HG02840 (cell line): ENCODE measurements at regions not wholly inside any gene's neighbourhood (a gene's known extent, or its start where the extent isn't known, plus 50 kb on each side); places are given as distances from the start of the nearest gene placed in this dataset.

ENCODE experiments used
- ATAC-seq: cut with Tn5 transposase; IDR thresholded peaks from one replicate; pipeline ENCODE4 v1.9.1; 2021; ENCODE audit warnings: mild to moderate bottlenecking, moderate library complexity, moderate number of reproducible peaks; ENCODE audit not compliant: unreplicated experiment, low FRiP score

- ATAC-seq = no peak
These were observed 126.7 kb upstream of the PRSS58 start for GRCh38 chr7:142384493-142384922.

DNA sequence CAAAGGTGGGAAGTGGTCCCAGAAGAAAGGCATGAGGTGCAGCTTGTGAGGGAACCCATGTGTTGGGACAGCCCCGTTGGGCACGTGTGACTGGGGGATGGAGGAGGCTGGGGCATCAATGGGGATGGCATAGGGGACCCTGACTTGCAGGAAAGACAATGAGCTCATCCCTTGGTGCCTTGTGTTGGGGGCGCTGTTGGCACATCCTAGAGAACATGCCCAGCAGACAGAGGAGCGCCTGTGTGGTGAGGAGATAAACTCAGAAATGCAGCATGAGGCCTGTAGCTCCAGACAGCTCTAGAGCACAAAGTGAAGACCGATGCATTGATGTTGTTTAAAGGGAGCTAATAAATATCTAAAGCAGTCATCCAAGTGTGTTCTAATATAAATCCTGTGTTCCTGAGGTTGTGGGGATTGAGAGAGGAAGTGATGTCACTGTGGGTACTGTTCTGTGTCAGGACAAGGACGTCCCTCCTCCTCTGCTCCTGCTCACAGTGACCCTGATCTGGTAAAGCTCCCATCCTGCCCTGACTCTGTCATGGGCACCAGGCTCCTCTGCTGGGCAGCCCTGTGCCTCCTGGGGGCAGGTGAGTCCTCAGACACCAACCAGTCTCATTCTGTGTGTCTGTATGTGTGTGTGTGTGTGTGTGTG, 126.1 kb upstream of the PRSS58 start:
- no peak for ATAC-seq

DNA sequence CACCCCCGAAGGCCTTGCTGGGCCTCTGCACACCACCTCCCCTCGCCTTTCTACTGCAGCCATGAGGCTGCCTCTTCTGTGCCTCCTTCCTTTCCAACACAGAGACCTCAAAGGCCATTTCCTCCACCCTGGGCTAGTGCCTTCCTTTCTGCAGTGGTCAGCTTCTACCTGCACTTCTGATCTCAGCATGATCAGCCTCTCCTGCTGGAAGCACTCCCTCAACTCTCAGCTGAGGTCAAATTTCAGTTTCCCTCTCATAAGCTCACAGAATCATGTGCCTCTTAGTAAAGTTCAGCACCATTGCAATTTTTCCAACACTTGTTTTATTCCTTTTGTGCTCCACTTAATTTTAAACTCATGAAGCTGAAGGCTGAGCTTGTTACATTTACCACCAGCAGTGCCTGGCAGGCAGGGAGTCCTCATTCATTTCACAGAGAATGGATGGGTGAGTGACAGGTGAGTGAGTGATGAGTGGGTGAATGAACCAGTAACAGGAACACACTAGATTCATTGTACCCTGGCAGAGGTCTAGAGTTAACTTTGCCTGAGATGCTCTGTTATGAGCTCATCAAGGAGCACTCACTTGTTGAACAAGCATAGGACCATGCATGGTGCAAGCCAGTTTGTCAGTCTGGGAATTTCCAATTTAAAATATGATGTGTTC, 124.0 kb upstream of the PRSS58 start:
- no peak for ATAC-seq

DNA sequence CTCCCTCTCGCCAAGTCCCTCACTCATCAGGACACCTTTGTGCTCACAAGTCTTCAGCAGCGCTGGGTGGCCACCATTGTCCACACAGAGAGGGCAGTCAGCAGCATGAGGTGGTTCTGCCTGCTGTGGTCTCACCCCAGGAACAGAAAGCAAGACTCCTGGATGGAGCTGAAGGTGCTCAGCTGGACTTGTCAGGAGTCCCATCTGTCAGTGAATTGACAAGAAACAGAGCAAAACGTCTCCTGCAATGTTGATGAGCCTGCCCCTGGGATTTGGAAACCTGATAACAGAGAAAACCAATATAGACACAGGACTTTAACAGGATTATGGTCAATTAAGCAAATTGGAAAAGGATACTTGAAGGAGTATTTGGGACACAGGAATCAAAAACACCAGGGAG, 122.2 kb upstream of the PRSS58 start:
- ATAC-seq = no peak

DNA sequence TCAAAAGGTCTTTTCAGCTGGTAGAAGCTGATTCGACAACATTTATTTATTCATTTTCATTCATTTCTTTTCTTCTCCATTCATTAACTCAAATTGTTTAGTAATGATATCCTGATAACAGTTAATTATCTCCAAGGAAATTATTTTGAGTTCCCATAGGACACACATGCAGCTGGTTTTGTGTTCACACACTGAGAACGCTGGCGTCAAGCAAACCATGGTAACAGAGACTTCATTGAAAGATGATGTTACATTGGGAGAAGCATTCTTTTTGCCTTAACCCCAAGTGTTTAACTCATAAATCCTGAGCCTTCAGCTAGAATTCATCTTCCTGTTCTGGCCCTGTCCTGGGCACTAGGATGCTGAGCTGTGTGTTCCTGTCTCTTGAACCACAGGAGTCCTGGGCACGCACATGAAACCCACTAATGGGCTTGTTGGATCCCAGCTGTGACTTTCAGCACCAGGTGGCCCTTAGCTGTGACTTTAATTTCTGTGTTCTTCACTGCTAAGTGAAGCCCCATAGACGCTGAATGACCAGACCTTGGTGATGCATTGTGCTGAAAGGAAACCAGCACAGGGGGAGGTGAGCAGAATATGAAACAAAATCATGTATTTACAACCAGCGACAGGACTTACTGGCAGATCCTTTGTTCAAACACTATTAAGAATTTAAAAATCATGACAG, 121.5 kb upstream of the PRSS58 start:
- no peak for ATAC-seq

DNA sequence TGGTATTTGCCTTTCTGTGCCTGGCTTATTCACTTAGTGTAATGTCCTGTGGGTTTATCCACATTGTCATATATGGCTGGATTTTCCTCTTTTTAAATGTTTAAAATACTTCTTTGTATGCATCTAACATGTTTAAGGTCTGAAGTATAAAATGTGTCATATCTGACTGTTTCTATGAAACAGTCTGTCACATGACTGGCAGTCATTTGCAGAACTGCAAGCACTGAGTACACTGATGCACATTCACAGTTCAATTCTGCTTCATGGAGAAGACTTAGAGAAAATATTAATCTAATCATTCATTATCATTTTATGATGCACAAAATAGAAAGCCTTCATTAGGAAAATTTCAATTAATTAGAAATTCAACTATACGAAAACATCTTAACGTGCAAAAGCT, 119.7 kb upstream of the PRSS58 start:
- no peak for ATAC-seq

- no peak for ATAC-seq
These were observed 118.6 kb upstream of the PRSS58 start for GRCh38 chr7:142376356-142376997.

DNA sequence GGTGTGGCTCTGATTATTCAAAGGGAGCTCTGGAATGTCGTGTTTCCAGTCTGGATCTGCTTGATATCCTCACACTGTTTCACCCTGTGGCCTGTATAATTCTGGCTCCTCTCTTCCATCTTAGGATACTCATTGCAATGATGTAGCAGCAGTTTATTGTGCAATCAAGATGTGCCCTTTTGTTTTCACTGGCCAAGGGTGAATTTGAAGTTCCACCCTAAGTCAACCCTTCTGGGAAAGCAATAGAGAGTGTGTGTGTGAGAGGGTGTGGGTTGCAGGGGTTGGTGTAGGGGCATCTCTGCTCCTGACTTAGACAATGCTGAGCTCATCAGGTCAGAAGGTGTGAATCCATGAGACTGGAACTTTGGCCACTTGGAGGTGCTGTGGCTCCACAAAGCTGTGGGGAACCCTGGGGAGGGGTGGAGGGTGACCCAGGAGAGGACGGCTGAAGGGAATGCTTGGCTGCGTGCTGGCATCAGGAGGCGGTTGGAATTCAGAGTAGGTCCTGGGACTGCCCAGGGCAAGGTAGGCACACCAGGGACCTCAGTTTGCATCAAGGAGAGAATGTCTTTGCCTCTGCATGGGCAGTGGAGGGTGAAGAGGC, 118.0 kb upstream of the PRSS58 start:
- ATAC-seq = no peak

GRCh38 chr7:142372727-142373126, 114.9 kb upstream of the PRSS58 start:
- ATAC-seq = no peak

- ATAC-seq = no peak
These were observed 113.9 kb upstream of the PRSS58 start for GRCh38 chr7:142371586-142372377.

GRCh38 chr7:142365410-142365842, 107.6 kb upstream of the PRSS58 start:
- ATAC-seq = no peak

DNA sequence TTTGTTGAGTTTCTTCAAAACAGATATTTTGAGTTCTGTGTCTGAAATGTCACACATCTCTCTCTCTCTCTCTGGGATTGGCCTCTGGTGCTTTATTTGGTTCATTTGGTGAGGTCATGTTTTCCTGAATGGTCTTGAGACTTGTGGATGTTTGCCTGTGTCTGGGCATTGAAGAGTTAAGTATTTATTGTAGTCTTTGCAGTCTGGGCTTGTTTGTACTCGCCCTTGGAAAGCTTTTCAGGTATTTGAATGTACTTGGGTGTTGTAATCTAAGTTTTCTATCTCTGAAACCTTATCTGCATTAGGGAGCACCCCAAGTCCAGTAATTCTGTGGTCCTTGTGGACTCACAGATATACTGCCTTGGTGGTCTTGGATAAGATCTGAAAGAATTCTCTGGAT, 106.7 kb upstream of the PRSS58 start:
- ATAC-seq = no peak

DNA sequence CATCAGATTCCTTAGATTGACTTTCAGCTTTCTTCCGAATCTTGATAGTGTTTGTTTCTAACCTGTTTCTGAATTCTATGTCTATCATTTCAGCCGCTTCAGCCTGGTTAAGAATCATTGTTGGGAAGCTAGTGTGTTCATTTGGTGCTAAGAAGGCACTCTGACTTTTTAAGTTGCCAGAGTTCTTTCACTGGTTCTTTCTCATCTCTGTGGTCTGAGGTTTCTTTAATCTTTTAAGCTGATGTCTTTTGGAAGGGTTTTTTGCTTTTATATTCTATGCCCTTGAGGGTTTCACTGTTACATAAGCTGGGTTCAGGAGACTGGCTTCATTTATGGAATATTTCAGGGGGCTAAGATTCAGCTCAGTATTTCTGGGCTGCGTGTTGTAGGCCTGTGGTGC, 104.5 kb upstream of the PRSS58 start:
- ATAC-seq = no peak

GRCh38 chr7:142359694-142360279, 101.9 kb upstream of the PRSS58 start:
- ATAC-seq = no peak

DNA sequence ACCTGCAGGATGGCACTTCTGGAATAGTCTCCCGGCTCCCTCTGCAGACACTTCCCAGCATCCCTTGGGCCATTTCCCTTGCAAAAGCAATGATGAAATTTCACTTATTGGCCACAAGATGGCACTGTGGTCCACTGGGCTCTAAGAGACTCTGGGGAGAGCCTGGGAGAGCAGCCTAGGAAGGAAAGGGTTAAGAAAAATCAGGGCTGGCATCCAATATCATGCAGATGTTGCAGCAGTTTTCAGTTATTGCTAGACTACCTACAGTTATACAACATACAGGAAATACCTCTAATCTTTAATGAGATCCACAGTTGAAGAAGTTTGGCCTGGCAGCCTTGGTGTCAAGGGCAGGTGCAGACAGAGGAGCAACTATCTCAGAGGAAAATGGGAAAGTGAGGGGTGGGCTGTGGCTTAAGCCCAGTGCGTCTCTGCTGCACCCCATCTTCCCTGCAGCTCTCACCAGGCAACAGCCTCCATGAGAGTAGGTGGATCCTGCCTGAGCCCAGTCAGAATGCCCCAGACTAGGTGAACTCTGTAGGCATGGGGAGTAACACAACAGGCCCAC, 100.2 kb upstream of the PRSS58 start:
- ATAC-seq = no peak

DNA sequence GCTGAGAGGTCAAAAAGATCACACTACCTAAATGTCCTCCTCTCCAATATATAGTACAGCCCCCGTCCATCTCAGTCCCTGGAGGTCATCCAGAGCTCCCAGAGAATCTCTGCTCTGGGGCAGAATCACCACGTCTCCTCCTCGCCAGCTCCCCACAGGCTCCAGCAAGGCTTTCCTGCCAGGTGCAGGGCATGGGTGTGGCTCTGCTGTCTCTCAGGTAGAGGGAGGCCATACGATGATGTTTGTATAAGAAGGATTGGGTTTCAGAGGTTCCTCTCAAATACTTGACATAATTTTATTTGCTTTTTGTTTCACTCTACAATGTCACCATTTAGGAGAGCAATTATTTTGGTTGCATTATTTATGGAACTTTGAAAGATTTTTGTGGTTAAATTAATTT, 98.3 kb upstream of the PRSS58 start:
- no peak for ATAC-seq

GRCh38 chr7:142355328-142355727, 97.5 kb upstream of the PRSS58 start:
- no peak for ATAC-seq

- no peak for ATAC-seq
These were observed 95.5 kb upstream of the PRSS58 start for GRCh38 chr7:142353147-142354060.
